DMS79 (cell line): ENCODE measurements at regions not wholly inside any gene's neighbourhood (a gene's known extent, or its start where the extent isn't known, plus 50 kb on each side); places are given as distances from the start of the nearest gene placed in this dataset.

Source experiments
- DNase-seq: peaks from one replicate; lab custom pipeline; 2025; lab: John Stamatoyannopoulos, UW

- no peak for DNase-seq
Observed at GRCh38 chr13:26965952-26966700, 205.5 kb downstream of the USP12 start.

DNA sequence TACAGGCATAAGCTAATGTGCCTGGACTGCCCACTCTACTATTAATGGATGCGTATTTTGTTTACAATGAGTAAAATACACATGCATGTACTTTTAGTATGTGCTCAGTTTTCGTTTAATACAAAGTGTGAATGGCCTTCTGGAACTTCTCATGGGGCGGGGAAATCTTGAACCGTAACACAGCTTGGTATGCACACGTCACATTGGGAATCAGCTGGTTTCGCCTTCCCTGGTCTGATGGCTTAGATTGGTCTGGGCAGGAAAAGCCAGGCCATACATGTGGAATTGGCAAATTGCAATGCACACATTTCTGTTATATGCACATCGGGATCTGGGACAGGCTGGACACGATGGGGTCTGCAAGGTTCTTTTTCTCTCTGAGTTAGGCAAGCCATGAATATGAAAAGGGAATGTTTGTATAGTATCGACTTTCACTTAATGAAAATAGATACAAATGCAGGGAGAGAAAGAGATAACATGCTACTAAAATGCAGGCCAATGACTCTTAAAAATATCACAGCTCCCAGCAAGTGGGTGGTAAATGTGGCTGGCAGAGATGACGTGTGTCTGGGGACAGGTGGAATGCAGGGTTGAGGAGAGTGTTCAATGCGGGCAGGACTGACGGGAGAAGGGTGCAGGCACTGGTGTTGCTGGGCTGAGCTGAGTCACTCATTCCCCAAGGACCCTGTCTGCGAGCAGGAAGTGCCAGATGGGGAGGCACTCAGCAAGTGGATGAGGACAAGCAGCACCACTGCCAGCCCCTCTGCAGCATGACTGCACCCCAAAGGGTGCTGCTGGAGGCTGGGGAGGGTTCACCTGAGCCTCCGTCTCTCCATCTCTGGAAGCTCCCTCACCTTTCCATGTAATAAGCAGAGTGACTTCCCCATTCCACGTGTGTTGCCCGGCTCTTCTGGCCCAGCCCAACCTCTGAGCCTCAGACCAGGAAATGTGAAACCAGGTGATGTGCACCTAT is 204.0 kb upstream of the GPR12 start:
- no peak for DNase-seq

GRCh38 chr13:26962671-26963070 is 202.1 kb upstream of the GPR12 start:
- no peak for DNase-seq

GRCh38 chr13:26961890-26962615 is 201.5 kb upstream of the GPR12 start:
- no peak for DNase-seq

DNA sequence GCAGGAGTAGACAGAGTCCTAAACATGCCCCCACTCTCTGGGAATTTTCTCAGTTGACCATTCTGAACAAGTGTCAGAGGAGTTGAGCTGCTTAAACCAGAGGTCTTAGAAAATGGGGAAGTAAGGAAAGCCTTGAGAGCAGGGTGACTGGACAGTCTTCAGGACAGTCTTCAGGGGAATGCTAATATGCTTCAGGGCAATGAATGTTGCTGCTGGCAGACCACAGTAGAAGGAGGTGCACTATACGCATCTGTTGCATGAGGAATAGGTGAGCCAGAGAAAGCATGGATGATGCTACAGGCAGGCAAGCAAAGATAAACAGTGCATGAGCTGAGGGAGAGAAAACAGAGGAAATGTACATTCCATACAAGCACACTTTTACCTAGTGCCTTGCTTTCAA is 196.6 kb upstream of the GPR12 start:
- no peak for DNase-seq

GRCh38 chr13:26956522-26957142 is 196.0 kb upstream of the GPR12 start:
- DNase-seq, result no peak

- DNase-seq, result no peak
Observed at GRCh38 chr13:26954976-26955375, 194.4 kb upstream of the GPR12 start.

GRCh38 chr13:26953291-26953690 is 192.7 kb upstream of the GPR12 start:
- no peak for DNase-seq

GRCh38 chr13:26952551-26953143 is 192.1 kb upstream of the GPR12 start:
- no peak for DNase-seq

GRCh38 chr13:26951581-26952177 is 191.1 kb upstream of the GPR12 start:
- DNase-seq, result no peak

DNA sequence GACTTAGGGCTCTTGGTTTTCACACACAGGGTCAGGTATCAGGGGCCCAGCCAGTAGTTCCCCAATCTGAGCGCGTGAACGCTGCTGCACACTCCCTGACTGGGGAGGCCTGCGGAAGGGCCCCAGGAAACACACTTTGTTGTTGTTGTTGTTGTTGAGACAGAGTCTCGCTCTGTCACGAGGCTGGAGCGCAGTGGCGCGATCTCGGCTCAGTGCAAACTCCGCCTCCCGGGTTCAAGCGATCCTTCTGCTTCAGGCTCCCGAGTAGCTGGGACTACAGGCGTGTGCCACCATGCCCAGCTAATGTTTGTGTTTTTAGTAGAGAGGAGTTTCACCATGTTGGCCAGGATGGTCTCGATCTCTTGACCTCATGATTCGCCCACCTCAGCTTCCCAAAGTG is 190.4 kb upstream of the GPR12 start:
- no peak for DNase-seq

GRCh38 chr13:26950546-26950945 is 190.0 kb upstream of the GPR12 start:
- DNase-seq, result no peak

- DNase-seq, result no peak
Observed at GRCh38 chr13:26949701-26950502, 189.3 kb upstream of the GPR12 start.

DNA sequence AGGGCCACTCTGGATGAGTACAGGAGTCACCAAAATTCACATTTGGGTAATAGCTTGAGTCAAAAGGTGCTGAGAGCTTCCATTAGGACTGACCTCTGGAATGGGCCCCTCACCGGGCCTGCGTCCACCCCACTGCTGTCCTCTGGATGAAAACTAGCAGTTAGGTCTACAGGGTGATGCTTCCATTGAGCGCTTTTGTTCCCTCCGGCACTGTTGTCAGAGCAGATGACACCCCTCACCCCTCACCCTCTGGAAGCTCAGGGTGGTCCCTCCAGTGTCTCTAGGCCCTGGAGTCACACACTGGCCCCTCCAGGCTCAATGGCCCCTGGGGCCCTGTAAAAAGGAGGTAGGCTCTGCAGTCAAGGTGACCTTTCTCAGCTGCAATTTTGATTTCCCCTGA is 187.8 kb upstream of the GPR12 start:
- DNase-seq, result no peak

- DNase-seq, result no peak
Observed at GRCh38 chr13:26946684-26947343, 186.2 kb upstream of the GPR12 start.

GRCh38 chr13:26943748-26944147 is 183.2 kb upstream of the GPR12 start:
- no peak for DNase-seq

- DNase-seq, result no peak
Observed at GRCh38 chr13:26942184-26942583, 181.6 kb upstream of the GPR12 start.

GRCh38 chr13:26941345-26942174 is 181.0 kb upstream of the GPR12 start:
- DNase-seq, result no peak

- DNase-seq, result no peak
Observed at GRCh38 chr13:26934096-26934495, 173.5 kb upstream of the GPR12 start.
